Natural killer cell (primary cell): ENCODE measurements at regions not wholly inside any gene's neighbourhood (a gene's known extent, or its start where the extent isn't known, plus 50 kb on each side); places are given as distances from the start of the nearest gene placed in this dataset.

Experiments
- ATAC-seq, 3 donors: fragments of 150-1000 bp in 2 of 3; fragments of 200-7000 bp in 1 of 3; cut with Tn5 transposase; 1 replicate in 1 of 3; 2 replicates in 2 of 3; pipeline ENCODE4 v1.10.0; 2021; ENCODE audit warnings: mild to moderate bottlenecking in 2 of 3, moderate library complexity in 2 of 3
- DNase-seq, 2 donors: peaks; one replicate each; pipeline versions ENCODE4 v3.0.0 to v3.0.0-alpha.2; 2013 to 2021; ENCODE audit warnings: mixed read lengths in 1 of 2
- H3K27ac ChIP-seq: one replicate; pipeline ENCODE4 v1.5.1; 2013; ENCODE audit warnings: mild to moderate bottlenecking, low read length
- H3K27me3 ChIP-seq: one replicate; pipeline ENCODE4 v1.6.1; 2013; ENCODE audit warnings: low read length; ENCODE audit not compliant: control insufficient read depth, insufficient read depth
- H3K36me3 ChIP-seq: one replicate; pipeline ENCODE4 v1.6.1; 2013; ENCODE audit warnings: low read length; ENCODE audit not compliant: control insufficient read depth, insufficient read depth
- H3K4me1 ChIP-seq: one replicate; pipeline ENCODE4 v1.6.1; 2013; ENCODE audit warnings: low read length; ENCODE audit not compliant: control insufficient read depth, insufficient read depth
- H3K4me3 ChIP-seq: one replicate; pipeline ENCODE4 v1.5.1; 2013; ENCODE audit warnings: low read length
- H3K9me3 ChIP-seq: one replicate; pipeline ENCODE4 v1.6.1; 2013; ENCODE audit warnings: low read length; ENCODE audit not compliant: control insufficient read depth, insufficient read depth
- H3K27ac Mint-ChIP-seq, 2 donors: one replicate each; pipeline ENCODE4 v1.8.0; 2022; ENCODE audit warnings: mild to moderate bottlenecking in 2 of 2, mixed read lengths in 2 of 2, moderate library complexity in 1 of 2
- H3K27me3 Mint-ChIP-seq, 2 donors: one replicate each; pipeline ENCODE4 v1.8.0; 2022; ENCODE audit warnings: low read depth in 2 of 2, mixed read lengths in 2 of 2
- H3K36me3 Mint-ChIP-seq: one replicate; pipeline ENCODE4 v1.8.0; 2022; ENCODE audit warnings: mixed read lengths
- H3K4me1 Mint-ChIP-seq, 2 donors: one replicate each; pipeline ENCODE4 v1.8.0; 2022; ENCODE audit warnings: mixed read lengths in 2 of 2
- H3K4me3 Mint-ChIP-seq: one replicate; pipeline ENCODE4 v1.8.0; 2022; ENCODE audit warnings: mild to moderate bottlenecking, moderate library complexity, mixed read lengths
- H3K9me3 Mint-ChIP-seq, 2 donors: one replicate each; pipeline ENCODE4 v1.8.0; 2022; ENCODE audit warnings: mixed read lengths in 2 of 2
- CTCF ChIP-seq: fragments of 200-600 bp; IDR thresholded peaks from one replicate; pipeline ENCODE4 v1.8.0; 2022; ENCODE audit warnings: antibody characterized with exemption
- WGBS: methylation state at CpG from one replicate; pipeline ENCODE4 v1.1.7; 2013; ENCODE audit warnings: missing lambda C conversion rate; ENCODE audit not compliant: insufficient coverage; 5-methylcytosine and 5-hydroxymethylcytosine counted together
- intact Hi-C: fragments of 100-400 bp; cut with micrococcal nuclease; formaldehyde crosslinking; loops from one replicate; pipeline ENCODE4 v1.14.2; 2022

GRCh38 chr4:127558489-127559407 is 74.0 kb upstream of the INTU start:
- Mint-ChIP-seq H3K36me3 (no peaks in the 10 kb centered on the region), H3K27ac (no peak overlapping the region), H3K4me3 (no peak overlapping the region), H3K4me1 (no peaks in the 10 kb centered on the region), H3K9me3 (no peaks in the 10 kb centered on the region), H3K27me3 (no peaks in the 10 kb centered on the region)
- Histone ChIP-seq H3K36me3 (no peaks in the 10 kb centered on the region), H3K4me1 (no peaks in the 10 kb centered on the region), H3K27me3 (no peaks in the 10 kb centered on the region), H3K4me3 (no peak overlapping the region), H3K9me3 (no peaks in the 10 kb centered on the region), H3K27ac (no peak overlapping the region)
- ATAC-seq (peak in 1 of 3 donors; percentile 34), DNase-seq (no peak)
- WGBS, result 80% methylated on average over 4 of the region's 4 CpGs
- intact Hi-C loops, result no loop called here
- no peak for TF ChIP-seq CTCF

DNA sequence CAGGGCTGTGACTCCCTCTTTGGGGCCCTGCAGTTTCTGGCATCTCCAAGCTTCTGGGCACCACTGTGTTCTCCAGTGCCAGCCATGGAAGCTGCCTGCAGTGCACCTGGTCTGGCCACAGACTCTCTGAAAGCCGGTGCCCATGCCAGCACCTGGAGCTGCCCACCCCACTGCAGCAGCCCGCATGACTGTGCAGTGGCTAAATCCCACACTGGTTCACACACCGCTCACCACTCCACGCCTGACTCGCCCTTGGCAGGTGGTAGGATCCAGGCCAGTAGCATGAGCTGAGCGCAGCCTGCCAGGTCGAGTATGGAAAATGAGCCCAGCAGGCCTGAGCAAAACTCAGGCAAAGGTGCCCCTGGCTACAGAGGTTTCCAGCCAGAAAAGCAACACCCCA is 72.8 kb upstream of the INTU start:
- Histone ChIP-seq H3K27me3 (no peaks in the 10 kb centered on the region), H3K4me3 (no peak overlapping the region), H3K27ac (no peak overlapping the region), H3K4me1 (no peaks in the 10 kb centered on the region), H3K36me3 (no peaks in the 10 kb centered on the region), H3K9me3 (no peaks in the 10 kb centered on the region)
- TF ChIP-seq CTCF, result no peak
- ATAC-seq (no peak), DNase-seq (no peak)
- intact Hi-C loops, result no loop called here
- H3K9me3 Mint-ChIP-seq, result no peaks in the 10 kb centered on the region
- no peaks in the 10 kb centered on the region for H3K27me3 Mint-ChIP-seq
- H3K36me3 Mint-ChIP-seq, result no peaks in the 10 kb centered on the region
- H3K4me1 Mint-ChIP-seq, result no peaks in the 10 kb centered on the region
- H3K27ac Mint-ChIP-seq, result no peak overlapping the region
- WGBS, result 94% methylated on average over 7 of the region's 7 CpGs
- no peak overlapping the region for H3K4me3 Mint-ChIP-seq

DNA sequence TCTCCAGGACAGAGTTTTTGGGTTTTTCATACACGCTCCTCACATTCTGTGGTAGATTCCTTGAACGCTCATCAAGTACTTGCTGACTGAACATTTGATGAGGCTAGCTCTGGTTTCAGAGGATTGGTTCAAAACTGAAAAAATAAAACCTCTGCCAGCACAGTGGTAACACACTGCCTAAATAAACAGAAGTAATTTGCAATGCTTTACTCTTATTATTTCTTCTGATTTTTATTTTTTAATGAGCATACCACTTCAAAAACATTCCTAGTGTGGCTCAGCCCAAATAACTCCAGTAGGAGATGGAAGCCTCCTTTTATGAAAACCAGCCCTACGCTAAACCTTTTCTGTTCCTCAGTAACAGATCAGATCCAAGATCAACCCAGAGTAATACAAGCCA is 72.0 kb upstream of the INTU start:
- 95% methylated on average over 3 of the region's 3 CpGs for WGBS
- no peaks in the 10 kb centered on the region for H3K36me3 Mint-ChIP-seq
- intact Hi-C loops, result no loop called here
- no peak for TF ChIP-seq CTCF
- Histone ChIP-seq H3K4me3 (no peak overlapping the region), H3K27ac (no peak overlapping the region), H3K4me1 (no peaks in the 10 kb centered on the region), H3K9me3 (no peaks in the 10 kb centered on the region), H3K36me3 (no peaks in the 10 kb centered on the region), H3K27me3 (no peaks in the 10 kb centered on the region)
- DNase-seq (no peak), ATAC-seq (no peak)
- H3K27me3 Mint-ChIP-seq, result no peaks in the 10 kb centered on the region
- H3K27ac Mint-ChIP-seq, result no peak overlapping the region
- H3K4me3 Mint-ChIP-seq, result no peak overlapping the region
- H3K9me3 Mint-ChIP-seq, result no peaks in the 10 kb centered on the region
- H3K4me1 Mint-ChIP-seq, result no peaks in the 10 kb centered on the region

GRCh38 chr4:127574643-127575042 is 58.1 kb upstream of the INTU start:
- Mint-ChIP-seq H3K9me3 (peaks cover 0 to 7% of the 10 kb centered on the region in 2 donors), H3K4me3 (no peak overlapping the region), H3K4me1 (no peaks in the 10 kb centered on the region), H3K36me3 (no peaks in the 10 kb centered on the region), H3K27me3 (no peaks in the 10 kb centered on the region), H3K27ac (no peak overlapping the region)
- TF ChIP-seq CTCF, result no peak
- ATAC-seq, result no peak
- DNase-seq, result no peak
- Histone ChIP-seq H3K4me3 (no peak overlapping the region), H3K27ac (no peak overlapping the region), H3K36me3 (no peaks in the 10 kb centered on the region), H3K27me3 (no peaks in the 10 kb centered on the region), H3K9me3 (no peaks in the 10 kb centered on the region), H3K4me1 (no peaks in the 10 kb centered on the region)
- intact Hi-C loops, result no loop called here
- 75% methylated on average over 2 of the region's 2 CpGs for WGBS
